ENCODE measurements at regions not wholly inside any gene's neighbourhood (a gene's known extent, or its start where the extent isn't known, plus 50 kb on each side); places are given as distances from the start of the nearest gene placed in this dataset.
"Not testable (repeated sequence)": the region's sequence is repeated elsewhere in the genome, so short reads cannot be mapped to it uniquely, and the experiment has no call there.

- Histone ChIP-seq H3K36me3 (ENCODE audit: insufficient read depth, low read length) (no peaks in the 10 kb centered on the region), H3K4me2 (ENCODE audit: insufficient read depth, low read length) (no peak overlapping the region), H3K79me2 (ENCODE audit: insufficient read depth, low read length) (no peaks in the 10 kb centered on the region), H3K27me3 (ENCODE audit: insufficient read depth, low read length) (no peaks in the 10 kb centered on the region), H3K4me1 (ENCODE audit: insufficient read depth, low read length) (no peaks in the 10 kb centered on the region), H2AFZ (ENCODE audit: low read length) (no peak overlapping the region), H3K27ac (ENCODE audit: low read depth, low read length) (no peak overlapping the region), H3K9me3 (ENCODE audit: low read depth, low read length) (no peaks in the 10 kb centered on the region), H4K20me1 (ENCODE audit: insufficient read depth, low read length) (no peaks in the 10 kb centered on the region), H3K4me3 (ENCODE audit: insufficient read depth, low read length) (no peak overlapping the region)
- no peak for DNase-seq (ENCODE audit: insufficient read length, low spot score, missing footprints)
- no peak for TF ChIP-seq CTCF (IDR thresholded peaks at IDR 0.05; ENCODE audit: extremely low read depth, low read depth, low read length)
Observed at GRCh38 chr4:148847544-148848255, 405.5 kb upstream of the NR3C2 start.

GRCh38 chr4:148845609-148846008 is 403.4 kb upstream of the NR3C2 start:
- Histone ChIP-seq H3K79me2 (ENCODE audit: insufficient read depth, low read length) (no peaks in the 10 kb centered on the region), H3K4me2 (ENCODE audit: insufficient read depth, low read length) (no peak overlapping the region)

DNA sequence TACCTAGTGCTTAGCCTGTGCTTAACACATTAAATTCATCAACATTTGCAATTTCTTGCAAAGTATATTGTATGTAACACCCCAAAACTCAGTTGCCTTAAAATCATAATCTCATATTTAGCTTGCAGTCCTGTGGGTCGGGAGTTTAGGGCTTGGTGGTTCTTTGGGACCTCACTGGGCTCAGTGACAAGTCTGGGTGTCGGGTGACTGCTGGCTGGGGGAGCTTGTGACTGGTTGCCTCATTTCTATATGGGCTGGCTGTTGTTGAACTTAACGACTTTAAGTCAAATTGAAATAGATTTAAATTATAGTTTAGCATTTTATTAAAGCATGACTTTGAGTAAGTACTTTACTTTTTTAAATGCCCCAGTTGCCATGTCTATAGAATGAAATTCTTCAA is 401.4 kb upstream of the NR3C2 start:
- Histone ChIP-seq H3K36me3 (ENCODE audit: insufficient read depth, low read length) (no peaks in the 10 kb centered on the region), H3K27me3 (ENCODE audit: insufficient read depth, low read length) (no peaks in the 10 kb centered on the region), H3K79me2 (ENCODE audit: insufficient read depth, low read length) (no peaks in the 10 kb centered on the region), H3K4me2 (ENCODE audit: insufficient read depth, low read length) (no peak overlapping the region), H4K20me1 (ENCODE audit: insufficient read depth, low read length) (no peaks in the 10 kb centered on the region), H3K9me3 (ENCODE audit: low read depth, low read length) (no peaks in the 10 kb centered on the region), H3K4me3 (ENCODE audit: insufficient read depth, low read length) (no peak overlapping the region), H2AFZ (ENCODE audit: low read length) (no peak overlapping the region), H3K4me1 (ENCODE audit: insufficient read depth, low read length) (no peaks in the 10 kb centered on the region), H3K27ac (ENCODE audit: low read depth, low read length) (no peak overlapping the region)
- no peak for TF ChIP-seq CTCF (IDR thresholded peaks at IDR 0.05; ENCODE audit: extremely low read depth, low read depth, low read length)
- DNase-seq (ENCODE audit: insufficient read length, low spot score, missing footprints) = no peak

More at GRCh38 chr4:148845609-148846008, 403.4 kb upstream of the NR3C2 start:
- Histone ChIP-seq H3K27me3 (ENCODE audit: insufficient read depth, low read length) (no peaks in the 10 kb centered on the region), H3K4me1 (ENCODE audit: insufficient read depth, low read length) (no peaks in the 10 kb centered on the region), H3K36me3 (ENCODE audit: insufficient read depth, low read length) (no peaks in the 10 kb centered on the region), H3K9me3 (ENCODE audit: low read depth, low read length) (no peaks in the 10 kb centered on the region), H3K4me3 (ENCODE audit: insufficient read depth, low read length) (no peak overlapping the region), H4K20me1 (ENCODE audit: insufficient read depth, low read length) (no peaks in the 10 kb centered on the region), H2AFZ (ENCODE audit: low read length) (no peak overlapping the region), H3K27ac (ENCODE audit: low read depth, low read length) (no peak overlapping the region)
- TF ChIP-seq CTCF (IDR thresholded peaks at IDR 0.05; ENCODE audit: extremely low read depth, low read depth, low read length) = no peak
- no peak for DNase-seq (ENCODE audit: insufficient read length, low spot score, missing footprints)

DNA sequence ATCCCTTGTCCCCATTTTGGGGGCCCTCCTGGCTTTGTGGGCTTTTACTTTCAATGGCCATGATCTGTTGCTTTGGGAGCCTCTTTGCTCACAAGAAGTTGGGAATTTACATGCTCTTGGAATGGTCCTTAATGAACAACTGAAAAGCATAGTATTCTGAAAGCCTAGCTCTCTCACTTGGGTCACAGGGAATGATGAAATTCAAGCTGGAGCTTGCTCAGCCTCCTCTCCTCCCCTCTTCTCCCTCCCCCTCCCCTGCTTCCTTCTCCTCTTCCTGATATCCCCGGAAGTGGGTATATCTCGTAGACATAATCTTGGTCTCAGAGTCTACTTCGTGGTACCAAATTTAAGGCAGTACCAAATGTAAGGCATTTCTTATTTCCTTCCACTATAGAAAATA is 400.6 kb upstream of the NR3C2 start:
- Histone ChIP-seq H3K79me2 (ENCODE audit: insufficient read depth, low read length) (no peaks in the 10 kb centered on the region), H3K36me3 (ENCODE audit: insufficient read depth, low read length) (no peaks in the 10 kb centered on the region), H3K27me3 (ENCODE audit: insufficient read depth, low read length) (no peaks in the 10 kb centered on the region), H3K4me2 (ENCODE audit: insufficient read depth, low read length) (no peak overlapping the region), H3K9me3 (ENCODE audit: low read depth, low read length) (no peaks in the 10 kb centered on the region), H3K4me1 (ENCODE audit: insufficient read depth, low read length) (no peaks in the 10 kb centered on the region), H4K20me1 (ENCODE audit: insufficient read depth, low read length) (no peaks in the 10 kb centered on the region), H3K4me3 (ENCODE audit: insufficient read depth, low read length) (no peak overlapping the region), H2AFZ (ENCODE audit: low read length) (no peak overlapping the region), H3K27ac (ENCODE audit: low read depth, low read length) (no peak overlapping the region)
- no peak for TF ChIP-seq CTCF (IDR thresholded peaks at IDR 0.05; ENCODE audit: extremely low read depth, low read depth, low read length)
- no peak for DNase-seq (ENCODE audit: insufficient read length, low spot score, missing footprints)

DNA sequence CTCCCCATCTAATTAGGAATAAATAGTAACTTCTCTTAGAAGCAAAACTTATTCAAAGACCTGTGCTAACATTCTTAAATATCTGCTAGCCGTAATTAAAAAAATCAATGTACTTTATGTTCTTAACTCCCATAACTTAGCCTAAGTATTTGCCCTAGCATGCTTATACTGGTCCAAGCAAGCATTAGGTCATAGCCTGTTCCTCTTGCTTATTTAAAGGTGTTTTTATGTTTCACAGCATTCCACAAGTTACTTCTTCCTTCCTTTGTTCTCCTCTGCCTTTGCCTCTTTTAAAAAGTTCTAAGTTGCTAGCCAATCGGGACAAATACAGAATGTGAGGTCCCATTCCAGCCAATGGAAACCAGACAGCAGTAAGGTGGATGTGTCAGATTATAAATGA is 395.4 kb upstream of the NR3C2 start:
- H3K4me3 ChIP-seq (ENCODE audit: insufficient read depth, low read length); H3K27me3 ChIP-seq (ENCODE audit: insufficient read depth, low read length): not testable (repeated sequence)

More for the DNA sequence above, 395.4 kb upstream of the NR3C2 start:
- not testable (repeated sequence) for H3K36me3 ChIP-seq (ENCODE audit: insufficient read depth, low read length); H3K27ac ChIP-seq (ENCODE audit: low read depth, low read length); H2AFZ ChIP-seq (ENCODE audit: low read length); DNase-seq (ENCODE audit: insufficient read length, low spot score, missing footprints); H4K20me1 ChIP-seq (ENCODE audit: insufficient read depth, low read length); H3K79me2 ChIP-seq (ENCODE audit: insufficient read depth, low read length); H3K9me3 ChIP-seq (ENCODE audit: low read depth, low read length); H3K4me1 ChIP-seq (ENCODE audit: insufficient read depth, low read length); H3K4me2 ChIP-seq (ENCODE audit: insufficient read depth, low read length)
